Upper lobe of left lung (tissue), 4 donors: ENCODE measurements at regions not wholly inside any gene's neighbourhood (a gene's known extent, or its start where the extent isn't known, plus 50 kb on each side); places are given as distances from the start of the nearest gene placed in this dataset.

Experiments used
- POLR2A ChIP-seq, 4 donors: fragments of 450-650 bp; IDR thresholded peaks; one replicate each; pipeline ENCODE4 v1.5.1; 2016 to 2017; ENCODE audit warnings: antibody characterized with exemption in 4 of 4, mild to moderate bottlenecking in 2 of 4
- POLR2AphosphoS5 ChIP-seq, 2 donors: sonication (generic); formaldehyde crosslinking; IDR thresholded peaks; one replicate each; pipeline ENCODE4 v1.5.1; 2017; ENCODE audit warnings: antibody characterized with exemption in 2 of 2
- TF ChIP-seq, protein P1 (sequence below), 6 experiments: fragments of 450-650 bp in 4 of 6; fragments of 200-600 bp in 2 of 6; sonication (generic) in 2 of 6; IDR thresholded peaks; one replicate each; pipeline ENCODE4 v1.5.1; 2016 to 2019; ENCODE audit warnings: antibody characterized with exemption in 6 of 6

- TF ChIP-seq, protein P1, sequence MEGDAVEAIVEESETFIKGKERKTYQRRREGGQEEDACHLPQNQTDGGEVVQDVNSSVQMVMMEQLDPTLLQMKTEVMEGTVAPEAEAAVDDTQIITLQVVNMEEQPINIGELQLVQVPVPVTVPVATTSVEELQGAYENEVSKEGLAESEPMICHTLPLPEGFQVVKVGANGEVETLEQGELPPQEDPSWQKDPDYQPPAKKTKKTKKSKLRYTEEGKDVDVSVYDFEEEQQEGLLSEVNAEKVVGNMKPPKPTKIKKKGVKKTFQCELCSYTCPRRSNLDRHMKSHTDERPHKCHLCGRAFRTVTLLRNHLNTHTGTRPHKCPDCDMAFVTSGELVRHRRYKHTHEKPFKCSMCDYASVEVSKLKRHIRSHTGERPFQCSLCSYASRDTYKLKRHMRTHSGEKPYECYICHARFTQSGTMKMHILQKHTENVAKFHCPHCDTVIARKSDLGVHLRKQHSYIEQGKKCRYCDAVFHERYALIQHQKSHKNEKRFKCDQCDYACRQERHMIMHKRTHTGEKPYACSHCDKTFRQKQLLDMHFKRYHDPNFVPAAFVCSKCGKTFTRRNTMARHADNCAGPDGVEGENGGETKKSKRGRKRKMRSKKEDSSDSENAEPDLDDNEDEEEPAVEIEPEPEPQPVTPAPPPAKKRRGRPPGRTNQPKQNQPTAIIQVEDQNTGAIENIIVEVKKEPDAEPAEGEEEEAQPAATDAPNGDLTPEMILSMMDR (IDR thresholded peaks at IDR 0.05): no peak
- TF ChIP-seq POLR2A (IDR thresholded peaks at IDR 0.05) (no peak), POLR2AphosphoS5 (IDR thresholded peaks at IDR 0.05) (no peak)
These were observed 459.2 kb downstream of the BCOR start for GRCh38 chrX:39638526-39638925.
